ENCODE measurements at regions not wholly inside any gene's neighbourhood (a gene's known extent, or its start where the extent isn't known, plus 50 kb on each side); places are given as distances from the start of the nearest gene placed in this dataset.
A peak's percentile ranks its signal among the peaks of the same experiment; 100 is the strongest.
"Not testable (repeated sequence)": the region's sequence is repeated elsewhere in the genome, so short reads cannot be mapped to it uniquely, and the experiment has no call there.

GRCh38 chr17:20908313-20909267, 134.2 kb downstream of the USP22 start:
- DNase-seq (ENCODE audit: low spot score), result peak; percentile 90

GRCh38 chr17:20914658-20915057, 128.2 kb downstream of the USP22 start:
- no peak for DNase-seq (ENCODE audit: low spot score)

GRCh38 chr17:20916383-20916782, 126.4 kb downstream of the USP22 start:
- DNase-seq (ENCODE audit: low spot score), result no peak

- not testable (repeated sequence) for DNase-seq (ENCODE audit: low spot score)
Measured at GRCh38 chr17:20917610-20918306, 125.1 kb downstream of the USP22 start.

- no peak for DNase-seq (ENCODE audit: low spot score)
Measured at GRCh38 chr17:20920095-20920814, 122.6 kb downstream of the USP22 start.

GRCh38 chr17:20920815-20921199, 122.0 kb downstream of the USP22 start:
- no peak for DNase-seq (ENCODE audit: low spot score)

- DNase-seq (ENCODE audit: low spot score), result no peak
Measured at GRCh38 chr17:20922128-20922670, 120.6 kb downstream of the USP22 start.

- DNase-seq (ENCODE audit: low spot score), result no peak
Measured at GRCh38 chr17:20924306-20924705, 118.5 kb downstream of the USP22 start.

GRCh38 chr17:20925091-20925490, 117.7 kb downstream of the USP22 start:
- DNase-seq (ENCODE audit: low spot score), result no peak

- no peak for DNase-seq (ENCODE audit: low spot score)
Measured at GRCh38 chr17:20925954-20926353, 116.9 kb downstream of the USP22 start.

- no peak for DNase-seq (ENCODE audit: low spot score)
Measured at GRCh38 chr17:20926532-20926931, 116.3 kb downstream of the USP22 start.

- no peak for DNase-seq (ENCODE audit: low spot score)
Measured at GRCh38 chr17:20927308-20927977, 115.4 kb downstream of the USP22 start.

GRCh38 chr17:20929334-20929733, 113.5 kb downstream of the USP22 start:
- DNase-seq (ENCODE audit: low spot score), result no peak

GRCh38 chr17:20930081-20930760, 112.6 kb downstream of the USP22 start:
- DNase-seq (ENCODE audit: low spot score), result no peak

GRCh38 chr17:20933040-20933439, 109.8 kb downstream of the USP22 start:
- not testable (repeated sequence) for DNase-seq (ENCODE audit: low spot score)

GRCh38 chr17:20934288-20934687, 108.5 kb downstream of the USP22 start:
- no peak for DNase-seq (ENCODE audit: low spot score)

GRCh38 chr17:20935740-20936139, 107.1 kb downstream of the USP22 start:
- no peak for DNase-seq (ENCODE audit: low spot score)

- no peak for DNase-seq (ENCODE audit: low spot score)
Measured at GRCh38 chr17:20938244-20938643, 104.6 kb downstream of the USP22 start.

- DNase-seq (ENCODE audit: low spot score), result no peak
Measured at GRCh38 chr17:20938988-20939615, 103.7 kb downstream of the USP22 start.

GRCh38 chr17:20941872-20942271, 100.9 kb downstream of the USP22 start:
- DNase-seq (ENCODE audit: low spot score), result no peak
